AG09319 (cell line): ENCODE measurements at regions not wholly inside any gene's neighbourhood (a gene's known extent, or its start where the extent isn't known, plus 50 kb on each side); places are given as distances from the start of the nearest gene placed in this dataset.

ENCODE experiments used
- DNase-seq: peaks from one replicate; pipeline ENCODE4 v3.0.0-alpha.2; 2010; ENCODE audit warnings: low read depth; ENCODE audit errors: extremely low read depth
- TF ChIP-seq, protein P1 (sequence below): IDR thresholded peaks from 2 replicates; pipeline ENCODE4 v1.5.1; 2011; ENCODE audit warnings: low read depth, mild to moderate bottlenecking, inconsistent platforms, low read length, moderate library complexity

DNA sequence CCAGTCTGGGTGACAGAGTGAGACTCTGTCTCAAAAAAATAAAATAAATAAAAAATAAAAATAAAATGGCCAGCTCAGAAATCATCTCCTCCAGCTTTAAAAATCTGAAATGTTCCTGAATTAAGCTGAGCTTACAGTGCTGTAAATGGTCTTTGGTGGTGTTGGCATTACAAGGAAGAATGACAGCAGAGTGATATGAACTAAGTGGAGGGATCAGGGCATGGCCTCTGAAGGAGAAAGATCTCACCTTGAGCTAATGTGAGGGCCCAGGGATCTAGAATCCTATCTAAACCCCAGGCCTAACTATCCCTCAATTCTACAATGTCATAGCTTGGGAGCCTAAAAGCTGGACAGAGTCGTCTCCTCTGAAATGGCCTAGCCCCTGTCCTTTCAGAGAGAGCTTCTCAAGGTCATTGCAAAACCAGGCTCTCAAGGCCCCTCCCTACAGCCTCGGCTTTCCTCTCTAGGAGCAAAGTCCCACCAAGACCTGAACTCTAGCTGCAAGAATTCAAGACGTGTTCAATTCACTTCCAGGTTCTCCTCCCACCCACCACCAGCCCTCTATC, 345.4 kb downstream of the BUD13 start:
- TF ChIP-seq, protein P1, sequence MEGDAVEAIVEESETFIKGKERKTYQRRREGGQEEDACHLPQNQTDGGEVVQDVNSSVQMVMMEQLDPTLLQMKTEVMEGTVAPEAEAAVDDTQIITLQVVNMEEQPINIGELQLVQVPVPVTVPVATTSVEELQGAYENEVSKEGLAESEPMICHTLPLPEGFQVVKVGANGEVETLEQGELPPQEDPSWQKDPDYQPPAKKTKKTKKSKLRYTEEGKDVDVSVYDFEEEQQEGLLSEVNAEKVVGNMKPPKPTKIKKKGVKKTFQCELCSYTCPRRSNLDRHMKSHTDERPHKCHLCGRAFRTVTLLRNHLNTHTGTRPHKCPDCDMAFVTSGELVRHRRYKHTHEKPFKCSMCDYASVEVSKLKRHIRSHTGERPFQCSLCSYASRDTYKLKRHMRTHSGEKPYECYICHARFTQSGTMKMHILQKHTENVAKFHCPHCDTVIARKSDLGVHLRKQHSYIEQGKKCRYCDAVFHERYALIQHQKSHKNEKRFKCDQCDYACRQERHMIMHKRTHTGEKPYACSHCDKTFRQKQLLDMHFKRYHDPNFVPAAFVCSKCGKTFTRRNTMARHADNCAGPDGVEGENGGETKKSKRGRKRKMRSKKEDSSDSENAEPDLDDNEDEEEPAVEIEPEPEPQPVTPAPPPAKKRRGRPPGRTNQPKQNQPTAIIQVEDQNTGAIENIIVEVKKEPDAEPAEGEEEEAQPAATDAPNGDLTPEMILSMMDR = no peak
- DNase-seq = no peak

DNA sequence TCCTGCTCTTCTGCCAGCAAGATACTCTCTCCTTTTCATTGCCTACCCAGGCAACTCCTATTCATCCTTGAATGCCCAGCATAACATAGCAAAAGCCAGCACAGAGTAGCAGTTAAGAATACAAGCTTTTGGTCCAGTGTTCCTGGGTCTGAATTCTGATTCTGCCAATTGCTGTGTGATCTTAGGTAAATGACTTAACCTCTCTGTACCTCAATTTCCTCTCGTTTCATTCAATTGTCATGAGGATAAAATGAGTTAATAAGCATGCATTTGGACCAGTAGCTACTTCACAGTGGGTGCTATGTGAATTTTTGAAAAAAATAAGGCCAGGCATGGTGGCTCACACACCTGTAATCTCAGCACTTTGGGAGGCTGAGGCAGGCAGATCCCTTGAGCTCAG, 346.0 kb downstream of the BUD13 start:
- no peak for DNase-seq
- TF ChIP-seq, protein P1 = no peak

DNA sequence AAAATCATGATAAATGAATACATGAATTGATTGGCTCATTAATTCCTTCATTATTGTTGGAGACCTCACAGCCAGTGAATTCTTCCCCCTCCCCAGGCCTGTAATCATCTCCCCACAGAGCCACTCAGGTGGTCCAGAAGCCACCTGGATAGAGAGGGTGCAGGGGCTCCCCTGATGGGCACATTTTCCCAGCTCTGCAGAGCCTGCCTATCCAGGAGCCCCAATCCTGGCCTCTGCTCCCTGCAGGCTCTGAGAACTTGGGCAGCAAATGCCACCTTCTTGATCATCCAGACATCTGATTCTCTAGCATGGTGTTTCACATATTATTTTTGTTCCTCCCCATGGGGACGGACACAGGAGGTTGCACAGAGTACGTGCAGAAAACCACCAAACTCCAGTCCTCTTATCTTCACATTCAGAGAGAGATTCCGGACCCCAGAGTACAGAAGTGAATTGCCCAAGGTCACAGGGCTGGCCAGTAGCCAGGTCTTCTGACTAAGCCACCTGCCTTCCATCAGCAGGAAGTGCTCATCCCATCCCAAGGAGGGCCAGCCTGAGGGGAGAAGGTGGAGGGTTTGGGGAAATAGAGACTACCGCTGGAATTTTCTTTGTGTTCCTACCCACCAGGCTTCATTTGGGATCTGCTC, 348.0 kb downstream of the BUD13 start:
- TF ChIP-seq, protein P1 = no peak
- DNase-seq = no peak

DNA sequence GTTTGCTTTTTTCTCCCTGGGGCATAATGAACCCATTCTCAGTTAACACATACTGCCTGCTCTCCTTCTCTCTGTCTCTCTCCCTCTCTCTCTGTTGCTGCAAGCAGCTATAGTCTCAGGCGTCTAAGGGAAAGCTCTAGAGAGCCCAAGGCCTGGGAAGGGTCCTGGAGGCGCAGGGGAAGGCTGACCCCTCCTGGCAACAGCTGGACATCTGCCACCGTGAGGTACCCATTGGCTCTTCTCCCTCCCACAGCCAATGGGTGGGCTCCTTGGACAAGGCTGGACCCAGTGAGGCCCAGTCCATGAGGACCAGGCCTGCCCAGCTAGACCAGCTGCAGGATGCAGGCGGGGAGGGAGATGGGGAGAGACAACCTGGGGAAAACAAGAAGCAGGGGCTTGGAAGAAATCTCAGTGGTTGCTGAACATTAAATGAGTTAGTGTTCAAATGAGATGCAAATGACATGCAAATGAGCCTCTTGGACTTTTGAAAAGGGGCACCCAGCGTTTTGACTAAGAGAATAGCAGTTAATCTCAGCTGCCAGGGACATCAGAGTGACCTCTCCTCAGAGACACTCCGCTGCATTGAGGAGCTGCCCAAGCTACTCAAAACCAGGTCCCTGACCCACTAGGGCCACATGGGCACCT, 349.7 kb downstream of the BUD13 start:
- TF ChIP-seq, protein P1 = no peak
- DNase-seq = no peak

DNA sequence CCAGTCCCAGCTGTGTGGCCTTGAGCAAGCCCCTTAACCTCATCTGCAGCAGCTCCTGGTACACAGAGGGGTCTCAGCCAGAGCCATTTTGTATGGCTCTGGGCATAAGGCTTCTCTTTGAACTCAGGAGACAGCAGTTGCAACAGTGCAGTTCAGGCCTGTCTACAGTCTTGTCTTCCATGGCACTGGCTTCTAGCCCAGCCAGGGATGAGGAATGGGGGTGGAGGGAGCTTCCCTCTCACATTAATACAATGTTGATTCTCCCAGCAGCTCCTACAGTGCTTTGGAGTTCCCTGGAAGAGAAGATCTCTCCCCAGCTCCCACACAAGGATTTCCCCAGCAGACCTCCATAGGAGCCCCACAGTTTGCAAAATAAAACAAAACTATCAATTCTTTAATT, 350.2 kb downstream of the BUD13 start:
- DNase-seq = no peak
- TF ChIP-seq, protein P1 = no peak

DNA sequence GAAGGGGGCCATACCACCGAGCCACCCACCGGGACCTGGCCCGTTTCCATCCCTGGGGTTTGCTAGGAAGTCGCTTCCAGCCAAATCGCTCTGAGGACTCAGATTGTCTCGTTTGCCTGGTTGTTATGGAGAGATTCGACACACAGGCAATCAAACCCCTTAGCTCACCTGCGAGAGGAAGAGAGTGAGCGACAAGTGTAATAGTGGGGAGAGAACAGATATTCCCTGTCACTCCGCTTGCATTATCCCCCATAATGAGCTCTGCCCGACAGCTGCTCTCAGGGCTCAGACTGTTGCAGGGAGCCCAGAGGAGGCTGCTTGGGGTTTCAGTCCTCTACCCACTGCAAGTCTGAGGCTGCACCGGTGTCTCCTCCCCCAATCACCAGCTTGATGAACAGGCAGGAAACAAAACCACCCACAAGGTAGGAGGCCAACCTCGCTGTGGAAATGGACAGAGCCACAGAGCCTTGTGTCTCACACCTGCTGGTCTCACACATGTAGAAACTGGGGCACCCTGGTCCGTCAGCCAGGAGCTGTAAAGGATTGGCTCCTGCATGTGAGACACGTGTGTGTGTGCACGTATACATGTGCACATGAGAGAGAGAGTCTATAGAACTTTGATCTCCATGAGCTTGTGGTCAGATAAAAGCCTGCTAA, 351.1 kb downstream of the BUD13 start:
- no peak for DNase-seq
- TF ChIP-seq, protein P1 = no peak
